C1 segment of cervical spinal cord (tissue), 14 donors: ENCODE measurements at regions not wholly inside any gene's neighbourhood (a gene's known extent, or its start where the extent isn't known, plus 50 kb on each side); places are given as distances from the start of the nearest gene placed in this dataset.

ENCODE experiments used
- DNase-seq, 14 donors: peaks; one replicate each; lab custom pipeline; 2025; lab: John Stamatoyannopoulos, UW

DNA sequence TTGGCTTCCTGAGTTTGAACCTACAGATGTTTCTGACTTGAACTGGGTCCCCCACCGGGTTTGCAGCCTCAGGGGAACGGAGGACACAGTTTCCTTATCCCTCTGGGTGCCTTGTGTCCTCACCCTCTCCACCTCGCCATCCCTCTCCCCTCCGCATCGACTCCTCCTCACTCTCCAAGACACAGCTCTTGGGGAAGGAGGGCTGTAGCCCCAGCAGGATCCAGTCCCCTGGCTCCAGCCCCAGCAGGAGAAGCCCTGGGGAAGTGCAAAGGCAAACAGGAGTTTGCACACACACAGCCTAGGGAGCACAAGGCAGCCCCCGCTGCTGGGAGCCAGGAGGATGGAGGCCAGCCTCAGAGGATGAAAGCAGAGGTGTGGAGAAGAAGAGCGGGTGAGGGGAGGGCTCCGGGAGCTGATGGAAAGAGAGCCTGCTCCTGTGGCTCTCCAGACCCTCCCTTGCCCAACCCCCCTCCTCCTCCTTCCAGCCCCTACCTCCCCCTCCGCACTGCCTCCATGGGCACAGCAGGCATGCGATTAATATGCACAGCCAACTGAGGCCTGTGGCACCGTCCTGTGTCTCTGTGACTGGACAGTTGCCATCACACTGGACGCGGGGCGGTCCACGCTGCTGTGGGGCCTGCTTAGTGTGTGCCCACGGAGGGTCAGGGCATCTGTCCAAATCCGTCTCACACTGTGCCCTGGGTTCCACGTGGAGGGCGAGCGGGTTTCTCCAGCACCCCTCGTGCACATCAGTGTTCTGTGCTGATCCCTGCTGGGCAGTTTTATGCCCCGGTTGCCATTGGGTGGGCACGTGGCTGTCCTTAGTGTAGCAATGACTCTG, 193.7 kb upstream of the DIO3 start:
- DNase-seq: no peak

DNA sequence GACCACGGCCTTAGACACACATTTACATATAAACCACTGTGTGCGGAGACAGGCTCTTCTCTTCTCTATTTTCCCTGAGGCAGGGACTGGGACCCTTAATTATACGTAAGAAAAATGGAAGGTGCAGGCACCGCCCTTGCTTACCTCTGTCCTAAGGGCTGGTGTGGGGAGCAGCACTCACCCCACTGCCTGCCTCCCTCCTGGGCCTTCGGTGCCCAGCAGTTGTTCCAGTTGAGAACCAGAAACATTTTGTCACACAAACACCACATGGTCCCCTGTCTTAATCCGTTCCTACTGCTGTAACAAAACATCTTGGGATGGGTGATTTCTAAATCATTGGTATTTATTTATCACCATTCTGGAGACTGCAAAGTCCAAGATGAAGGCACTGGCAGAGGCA, 192.7 kb upstream of the DIO3 start:
- DNase-seq: no peak

DNA sequence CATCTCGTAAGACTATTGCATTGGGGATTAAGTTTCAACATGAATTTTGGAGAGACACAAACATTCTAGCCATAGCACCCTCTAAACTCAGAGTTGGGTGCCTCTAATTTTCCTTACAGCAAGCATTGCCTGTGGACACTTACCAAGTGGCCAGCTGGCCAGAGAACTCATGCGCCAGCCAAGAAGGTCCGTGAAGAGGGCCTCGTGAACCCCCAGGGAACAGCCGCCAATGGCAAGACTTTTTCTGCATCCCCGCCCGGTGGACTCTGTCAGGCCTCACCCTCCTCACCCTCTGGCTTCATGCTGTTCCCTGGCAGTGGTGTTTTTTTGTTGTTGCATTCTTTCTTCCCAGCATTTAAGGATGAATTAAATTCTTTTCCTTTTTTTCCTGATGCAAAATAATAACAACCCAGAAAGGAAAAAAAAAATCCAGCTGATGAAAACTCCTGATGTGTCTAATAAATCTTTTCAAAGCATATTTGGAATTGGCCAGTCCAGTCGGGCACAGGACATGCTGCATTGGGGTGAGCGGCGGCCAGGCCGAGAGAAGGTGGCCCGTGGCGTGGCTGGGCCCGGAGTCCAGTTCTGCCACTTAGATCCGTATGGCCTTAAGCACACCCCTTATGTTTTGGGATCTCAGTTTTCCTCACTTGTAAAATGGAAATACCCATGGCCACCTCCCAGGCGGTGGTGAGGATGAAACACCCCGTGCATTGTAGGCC, 191.9 kb upstream of the DIO3 start:
- no peak for DNase-seq

DNA sequence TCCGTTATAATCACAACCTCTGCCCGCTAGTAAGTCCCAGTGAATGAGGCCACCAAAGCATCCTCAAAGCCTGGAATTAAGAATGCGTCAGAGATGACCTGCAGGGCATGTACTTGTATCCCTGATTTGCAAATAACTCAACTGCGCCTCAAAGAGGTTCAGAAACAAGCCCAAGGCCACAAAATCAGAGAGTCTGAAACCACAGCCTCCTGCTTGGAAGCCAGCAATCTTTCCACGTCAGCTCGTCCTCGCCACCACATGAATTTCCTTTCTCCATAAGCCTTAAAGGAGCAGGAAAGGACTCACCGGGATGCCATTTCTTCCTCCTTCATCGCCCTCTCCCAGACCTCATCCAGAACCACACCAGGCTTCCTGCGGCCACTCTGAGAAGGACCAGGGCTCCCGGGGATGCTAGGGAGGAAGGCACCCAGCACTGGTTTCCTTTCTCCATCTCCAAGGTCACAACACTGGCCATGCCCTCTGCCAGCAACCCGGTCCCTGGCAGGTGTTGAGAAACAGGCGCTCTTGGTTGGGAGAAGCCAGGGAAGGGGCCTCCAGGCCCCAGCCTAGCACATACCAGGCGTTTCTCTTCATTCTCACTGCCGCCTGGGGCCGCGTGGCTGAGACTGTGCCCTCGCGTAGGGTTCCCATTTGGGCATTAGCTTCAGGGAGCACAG, 191.2 kb upstream of the DIO3 start:
- DNase-seq: no peak

DNA sequence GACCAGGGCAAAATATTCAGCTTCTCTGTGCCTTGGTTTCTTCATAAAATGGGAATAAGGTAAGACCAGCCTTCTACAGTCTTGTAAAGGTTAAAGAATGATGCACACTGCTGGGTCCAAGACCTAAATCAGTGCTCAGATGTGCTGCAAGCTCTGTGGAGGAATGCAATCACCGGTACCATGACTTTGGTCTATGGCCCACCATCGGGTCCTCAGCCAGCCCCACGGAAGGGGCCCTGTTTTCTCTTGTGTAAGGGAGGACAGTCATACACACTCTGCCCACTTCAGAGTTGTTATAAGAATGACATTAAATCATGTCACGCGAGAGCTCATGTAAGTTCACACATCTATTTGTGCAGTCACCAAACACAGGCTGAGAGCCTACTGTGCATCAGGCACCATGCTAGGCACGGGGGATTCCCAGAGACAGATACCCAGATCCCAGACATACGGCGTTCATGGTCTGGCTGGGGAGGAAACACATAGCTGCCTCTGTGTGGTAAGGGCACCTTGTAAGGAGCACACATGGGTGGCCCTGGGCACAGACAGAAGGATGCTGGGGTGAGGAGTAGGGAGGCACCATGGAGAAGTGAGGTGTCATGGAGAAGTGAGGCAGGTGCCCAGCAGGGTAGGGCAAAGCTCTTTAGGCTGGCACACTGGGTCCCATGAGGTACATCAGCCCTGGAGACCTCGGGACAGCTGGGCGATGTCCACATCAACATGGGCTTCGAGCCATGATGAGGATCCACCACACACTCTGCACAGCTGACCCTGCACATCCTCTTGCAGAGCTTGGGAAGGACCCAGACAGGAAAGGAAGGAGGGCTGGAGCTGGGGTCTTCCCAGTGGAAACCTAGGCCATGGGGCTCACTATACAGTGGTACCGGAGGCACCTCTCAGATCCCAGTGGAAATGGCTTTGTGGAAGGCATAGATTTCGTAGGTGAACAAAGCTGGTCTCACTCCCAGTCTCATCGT, 190.4 kb upstream of the DIO3 start:
- peak in 1 of 14 donors; percentile 2 for DNase-seq

DNA sequence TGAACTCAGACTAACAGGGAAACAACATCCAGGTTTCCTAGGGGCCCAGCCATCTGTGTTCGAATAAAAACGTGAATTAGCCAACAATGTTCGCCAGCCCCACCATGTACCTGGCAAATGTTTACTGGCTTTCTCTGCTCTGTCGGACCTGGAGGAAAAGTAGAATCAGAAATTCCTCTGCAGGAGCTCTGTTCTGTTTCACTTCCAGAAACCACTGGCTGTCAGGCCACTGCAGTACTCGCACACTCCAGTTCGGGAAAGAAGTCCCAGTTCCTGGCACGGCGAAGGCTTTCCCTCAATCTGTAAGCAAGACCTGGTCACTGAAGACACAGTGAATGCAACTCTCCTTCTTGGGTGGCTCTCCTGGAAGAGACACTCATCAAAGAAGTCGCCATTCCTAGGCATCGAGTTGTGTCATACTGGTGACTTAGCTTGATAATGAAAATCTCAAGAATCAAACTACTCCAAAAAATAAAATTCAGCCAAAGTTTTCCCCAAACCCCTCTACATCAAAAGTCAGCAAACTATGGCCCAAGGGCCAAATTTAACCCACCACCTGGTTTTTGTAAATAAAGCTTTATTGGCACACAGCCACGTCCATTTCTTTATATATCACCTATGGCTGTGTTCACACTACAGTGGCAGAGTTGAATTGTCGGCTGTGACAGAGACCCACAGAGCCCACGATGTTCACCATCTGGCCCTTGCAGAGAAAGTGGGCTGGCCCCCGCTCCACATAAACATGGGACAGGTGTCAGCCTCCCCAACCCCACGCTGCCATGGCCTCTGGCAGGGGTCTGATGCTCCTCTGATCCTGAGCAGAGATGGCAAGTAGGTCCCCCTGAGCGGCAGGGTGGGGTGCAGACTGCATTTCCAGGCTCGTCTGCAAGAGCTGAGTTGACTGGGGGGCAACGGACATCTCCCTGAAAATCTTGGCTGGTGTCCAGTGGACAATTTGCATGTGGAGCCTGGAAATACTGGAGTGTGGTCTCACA, 189.2 kb upstream of the DIO3 start:
- DNase-seq: peak in 1 of 14 donors; percentile 84

DNA sequence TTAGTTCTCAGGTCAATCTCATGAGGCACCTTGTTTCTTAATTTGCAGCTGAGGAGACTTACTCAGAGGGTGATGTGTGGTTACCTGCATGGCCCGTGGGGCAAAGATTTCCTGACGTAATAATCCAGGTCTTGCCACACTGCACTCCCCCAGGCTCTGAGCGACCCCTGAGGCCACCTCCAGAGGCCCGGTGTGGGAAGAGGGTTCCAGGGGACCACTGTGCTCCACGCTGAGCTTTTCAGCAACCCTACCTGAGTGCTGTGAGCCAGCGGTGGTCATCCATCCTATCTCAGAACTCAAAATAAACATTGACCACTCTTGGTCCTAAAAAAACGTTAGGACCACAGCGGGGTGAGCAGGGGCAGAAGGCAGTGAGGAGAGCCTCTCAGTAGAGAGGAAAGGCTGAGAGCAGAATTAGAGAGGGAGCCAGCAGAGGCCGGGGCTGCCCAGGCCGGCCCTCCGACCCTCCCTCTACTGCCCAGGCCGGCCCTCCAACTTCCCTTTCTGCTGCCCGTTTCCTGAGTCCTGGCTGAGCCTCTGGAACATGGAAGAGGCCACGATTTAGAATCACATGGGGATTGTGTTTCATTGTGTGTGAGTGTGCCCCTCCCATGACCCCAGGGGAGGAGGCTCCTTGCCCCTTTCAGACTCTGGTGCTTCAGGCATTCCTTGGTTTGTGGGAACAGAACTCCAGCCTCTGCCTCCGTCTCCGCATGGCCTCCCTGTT, 188.2 kb upstream of the DIO3 start:
- DNase-seq: no peak

DNA sequence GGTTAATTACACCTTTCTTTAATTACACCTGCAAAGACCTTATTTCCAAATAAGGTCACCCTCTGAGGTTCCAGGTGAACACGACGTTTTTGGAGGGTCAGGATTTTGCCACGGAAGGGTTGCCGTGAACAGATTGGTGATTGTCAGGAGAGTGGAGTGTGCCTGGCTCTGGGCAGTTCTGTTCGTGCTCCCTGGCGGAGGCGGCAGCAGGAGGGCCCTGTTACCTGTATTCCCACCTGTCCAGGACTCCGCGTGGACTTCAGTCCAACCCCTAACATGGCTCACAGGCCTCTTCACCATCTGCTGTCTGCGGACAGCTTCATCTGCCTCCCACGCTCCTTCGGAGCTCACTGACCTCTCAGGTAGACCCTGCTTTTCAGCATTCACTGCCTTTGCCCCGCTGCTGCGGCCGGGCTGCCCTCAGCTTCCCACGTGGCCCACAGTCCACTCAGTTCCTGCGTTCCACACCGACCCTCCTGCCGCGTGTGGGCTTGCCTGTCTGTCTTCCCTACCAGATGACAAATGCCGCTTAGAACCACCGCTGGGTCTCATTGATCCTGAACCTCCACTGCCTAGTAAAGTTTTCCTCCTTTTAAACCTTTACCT, 187.5 kb upstream of the DIO3 start:
- no peak for DNase-seq

DNA sequence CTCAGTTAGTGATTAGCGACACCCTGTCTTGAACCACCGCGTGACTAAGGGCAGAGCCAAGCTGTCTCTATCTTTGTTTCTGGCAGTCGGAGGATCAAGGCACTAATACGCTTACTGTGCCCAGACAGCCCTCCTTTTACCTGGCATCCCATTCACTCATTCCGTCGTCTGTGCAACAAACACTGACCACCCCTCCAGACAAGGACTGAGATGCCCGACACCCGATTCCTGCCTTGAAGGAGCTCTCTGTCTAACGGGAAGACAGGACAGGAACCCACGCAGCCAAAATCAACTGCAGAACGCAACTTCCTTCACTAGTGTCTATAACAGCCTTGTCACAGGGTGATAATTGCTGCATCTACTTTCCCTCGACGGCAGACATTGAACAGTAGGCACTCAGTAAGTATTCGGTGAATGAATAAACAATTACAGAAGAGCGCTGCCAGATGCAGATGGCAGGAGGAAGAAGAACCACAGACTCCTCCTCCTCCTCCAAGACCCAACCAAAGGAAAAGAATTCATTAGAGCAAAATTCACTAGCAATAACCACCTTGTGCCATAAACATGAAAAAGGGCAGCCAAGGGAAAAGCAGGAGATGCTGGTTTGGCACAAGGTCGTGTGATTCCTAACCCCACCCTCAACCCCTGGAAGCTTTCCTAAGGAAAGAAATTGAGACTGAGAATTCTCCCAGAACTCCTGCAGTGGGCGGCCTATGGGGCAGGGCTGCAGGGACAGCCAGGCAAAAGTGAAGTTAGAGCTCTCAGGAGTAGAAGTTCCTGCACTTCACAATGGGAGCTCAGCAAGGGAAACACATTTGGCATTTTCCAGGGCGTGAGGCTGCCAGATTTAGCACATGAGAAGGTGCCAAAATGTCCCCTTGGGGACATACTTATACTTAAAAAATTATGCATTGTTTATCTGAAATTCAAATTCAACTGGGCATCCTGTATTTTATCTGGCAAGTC, 186.6 kb upstream of the DIO3 start:
- DNase-seq: no peak

DNA sequence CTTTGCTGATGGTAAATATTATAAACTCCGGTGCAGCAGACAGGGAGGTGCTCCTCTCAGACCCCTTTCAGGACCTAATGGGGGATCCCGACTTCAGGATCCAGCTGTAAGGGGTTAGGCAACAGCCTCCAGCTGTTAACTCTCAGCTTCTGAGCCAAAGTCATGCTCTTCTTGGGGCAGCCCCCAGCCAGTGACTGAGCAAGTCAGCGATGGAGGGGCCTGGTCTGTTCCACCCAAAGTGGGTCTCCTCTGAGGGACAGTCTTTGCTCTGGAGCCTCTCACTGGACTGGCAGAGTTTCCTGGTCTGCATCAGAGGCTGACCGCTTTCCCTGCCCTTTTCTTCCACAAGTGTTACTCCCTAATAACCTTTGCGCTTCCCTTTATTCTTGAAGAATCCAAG, 184.2 kb upstream of the DIO3 start:
- DNase-seq: no peak

DNA sequence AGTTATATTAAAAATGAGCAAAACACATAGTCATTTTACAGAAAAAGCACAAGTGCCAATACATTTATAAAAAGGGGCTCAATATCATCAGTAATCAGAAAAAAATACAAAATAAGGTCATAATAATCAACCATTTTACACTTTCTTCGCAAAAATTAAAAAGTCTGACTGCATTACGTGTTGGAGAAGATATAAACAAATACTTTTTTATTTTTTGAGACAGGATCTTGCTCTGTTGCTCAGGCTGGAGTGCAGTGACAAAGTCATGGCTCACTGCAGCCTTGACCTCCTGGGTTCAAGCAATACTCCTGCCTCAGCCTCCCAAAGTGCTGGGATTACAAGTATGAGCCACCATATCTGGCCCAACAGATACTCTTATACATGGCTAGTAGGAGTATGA, 181.5 kb upstream of the DIO3 start:
- no peak for DNase-seq

DNA sequence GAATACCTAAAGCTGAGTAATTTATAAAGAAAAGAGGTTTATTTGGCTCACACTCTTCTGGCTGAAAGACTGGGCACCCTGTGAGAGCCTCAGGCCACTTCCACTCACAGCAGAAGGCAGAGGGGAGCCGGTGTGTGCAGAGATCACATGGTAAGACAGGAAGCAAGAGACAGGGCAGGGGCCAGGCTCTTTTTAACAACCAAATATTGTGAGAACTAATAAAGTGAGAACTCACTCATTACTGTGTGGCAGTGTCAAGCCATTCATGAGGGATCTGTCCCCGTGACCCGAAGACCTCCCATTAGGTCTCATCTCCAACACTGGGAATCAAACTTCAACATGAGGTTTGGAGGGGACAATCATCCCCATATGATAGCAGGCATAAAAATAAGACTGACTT, 180.8 kb upstream of the DIO3 start:
- DNase-seq: no peak

DNA sequence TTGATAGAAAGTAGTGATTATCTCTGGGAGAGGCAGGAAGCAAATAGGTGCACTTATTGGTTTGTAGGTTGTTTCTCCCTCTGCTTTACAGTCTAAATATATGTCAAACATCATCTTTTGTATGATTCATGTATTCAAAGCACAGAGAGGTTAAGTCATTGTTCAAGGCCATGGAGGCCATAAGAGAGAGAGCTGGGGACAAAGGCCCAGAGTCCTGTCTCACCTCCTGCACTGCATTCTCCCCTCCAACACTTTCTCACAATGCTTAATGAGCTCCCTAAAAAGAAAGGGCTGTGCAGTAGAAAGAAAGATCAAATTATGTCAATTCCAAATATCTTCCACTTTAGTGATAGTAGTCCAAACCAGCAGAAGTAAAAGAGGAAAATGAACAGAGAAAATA, 180.4 kb upstream of the DIO3 start:
- DNase-seq: no peak

DNA sequence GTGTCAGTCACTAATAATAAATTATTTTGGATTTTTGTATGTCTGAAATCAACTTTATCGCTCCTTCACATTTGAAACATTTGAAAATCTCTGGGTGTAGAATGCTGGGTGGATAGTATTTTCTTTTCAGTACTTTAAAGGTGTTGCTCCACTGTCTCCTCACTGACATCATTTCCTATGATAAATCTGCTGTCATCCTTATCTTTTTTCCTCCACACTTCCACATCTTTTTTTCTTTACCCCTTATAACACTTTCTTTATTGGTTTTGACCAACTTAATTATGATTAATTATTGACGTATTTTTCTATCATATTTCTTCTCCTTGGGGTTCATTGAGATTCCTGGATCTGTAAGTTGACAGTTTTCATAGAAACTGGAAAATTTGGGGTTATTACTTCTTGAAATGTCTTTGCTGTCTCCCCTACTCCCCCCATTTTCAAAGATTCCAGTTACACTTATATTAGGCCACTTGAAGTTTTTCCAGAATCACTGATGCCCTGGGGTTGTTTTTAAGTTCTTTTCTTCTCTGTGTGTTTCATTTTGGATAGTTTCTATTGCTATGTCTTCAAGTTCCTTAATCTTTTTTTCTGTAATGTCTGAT, 177.5 kb upstream of the DIO3 start:
- no peak for DNase-seq

DNA sequence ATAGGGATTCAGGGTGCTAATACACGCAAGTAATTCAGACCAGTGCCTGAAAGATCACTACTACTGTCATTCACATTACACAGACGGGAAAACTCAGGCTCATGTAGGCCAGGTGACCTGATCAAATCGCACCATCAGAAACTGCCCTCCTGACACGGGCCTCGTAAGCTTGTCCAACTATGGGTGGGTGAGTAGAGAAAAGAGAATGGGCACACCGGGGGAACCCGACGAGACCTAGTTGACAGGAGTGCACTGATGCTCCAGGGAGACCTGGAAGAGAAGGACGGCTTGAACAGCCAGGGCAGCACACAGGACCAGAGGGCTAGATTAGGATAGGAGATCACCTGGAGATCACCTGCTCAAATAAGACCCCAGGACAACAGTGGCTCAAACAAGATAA, 166.9 kb upstream of the DIO3 start:
- no peak for DNase-seq

DNA sequence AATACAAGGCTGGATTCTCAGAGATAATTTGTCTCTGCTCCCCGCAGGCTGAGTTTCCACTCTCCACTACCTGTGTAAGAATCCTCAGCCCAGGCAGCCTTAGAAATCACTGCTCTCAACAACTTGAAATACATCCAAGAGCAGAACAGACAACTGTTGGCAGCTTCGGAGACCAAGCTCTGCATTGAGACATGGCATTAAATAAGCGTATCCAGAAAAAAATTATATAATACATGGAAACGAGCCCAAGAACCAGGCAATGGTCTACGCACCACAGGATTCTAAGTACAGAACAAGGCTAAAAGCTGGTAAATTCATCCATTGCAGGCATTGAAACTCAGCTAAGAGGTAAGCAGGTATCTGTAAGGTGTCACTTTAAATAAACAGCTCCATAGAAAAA, 165.5 kb upstream of the DIO3 start:
- DNase-seq: peak in 1 of 14 donors; percentile 11

DNA sequence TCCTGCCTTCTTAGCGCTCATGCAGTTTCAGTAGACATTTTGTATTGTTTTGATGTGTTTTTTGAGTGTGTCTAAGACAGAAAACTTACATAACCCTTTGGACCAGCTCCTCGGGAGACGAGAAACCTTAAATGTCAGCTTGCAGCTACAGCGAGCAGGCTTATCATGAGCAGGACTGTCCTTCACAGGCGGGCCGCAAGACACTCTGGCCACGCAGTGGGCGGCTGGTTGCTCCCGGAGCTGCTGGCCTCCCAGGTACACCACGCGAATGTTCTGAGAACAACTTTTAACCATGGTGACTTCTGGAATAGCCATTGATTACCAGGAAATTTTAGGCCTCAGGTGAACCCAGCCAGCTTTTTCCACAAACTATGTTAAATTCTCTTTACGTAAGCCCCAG, 164.1 kb upstream of the DIO3 start:
- DNase-seq: no peak
